Neural cell (in vitro differentiated cells): ENCODE measurements at regions not wholly inside any gene's neighbourhood (a gene's known extent, or its start where the extent isn't known, plus 50 kb on each side); places are given as distances from the start of the nearest gene placed in this dataset.

ENCODE experiments used
- H2AFZ ChIP-seq: fragments of 200-600, 300-800 bp; sonication (generic), shearing (Covaris generic); 2 replicates; pipeline ENCODE4 v1.6.0; 2014; ENCODE audit warnings: low read depth, mild to moderate bottlenecking, antibody characterized with exemption, low read length, moderate library complexity
- H3F3A ChIP-seq: fragments of 200-600 bp; shearing (Covaris generic); 2 replicates; pipeline ENCODE4 v1.6.1; 2016; ENCODE audit warnings: mild to moderate bottlenecking, moderate library complexity, mixed read lengths, antibody characterized with exemption, low read length; ENCODE audit not compliant: insufficient read depth, poor library complexity, severe bottlenecking
- H3K27ac ChIP-seq: fragments of 200-600, 300-800 bp; sonication (generic), shearing (Covaris generic); 2 replicates; pipeline ENCODE4 v1.5.1; 2014; ENCODE audit warnings: mild to moderate bottlenecking, low read length, moderate library complexity
- H3K27me3 ChIP-seq: fragments of 300-800, 200-600 bp; sonication (generic), shearing (Covaris generic); 2 replicates; pipeline ENCODE4 v1.6.0; 2014; ENCODE audit warnings: mild to moderate bottlenecking, low read depth, low read length, moderate library complexity; ENCODE audit not compliant: insufficient read depth
- H3K36me3 ChIP-seq: fragments of 300-800, 200-600 bp; sonication (generic), shearing (Covaris generic); 2 replicates; pipeline ENCODE4 v1.5.1; 2014; ENCODE audit warnings: mild to moderate bottlenecking, antibody characterized with exemption, low read length, moderate library complexity; ENCODE audit not compliant: insufficient read depth
- H3K4me2 ChIP-seq: fragments of 300-800, 200-600 bp; sonication (generic), shearing (Covaris generic); 2 replicates; pipeline ENCODE4 v1.6.0; 2014; ENCODE audit warnings: mild to moderate bottlenecking, low read length
- H3K4me3 ChIP-seq: fragments of 300-800, 200-600 bp; sonication (generic), shearing (Covaris generic); 2 replicates; pipeline ENCODE4 v1.5.1; 2014; ENCODE audit warnings: mild to moderate bottlenecking, low read length, moderate library complexity
- H3K79me2 ChIP-seq: fragments of 200-600 bp; shearing (Covaris generic); replicated peaks from 2 replicates; pipeline ENCODE4 v1.6.0; 2014; ENCODE audit warnings: mild to moderate bottlenecking, low read length, moderate library complexity; ENCODE audit not compliant: insufficient read depth
- H3K9ac ChIP-seq: fragments of 300-800, 200-600 bp; sonication (generic), shearing (Covaris generic); 2 replicates; pipeline ENCODE4 v1.6.1; 2016; ENCODE audit warnings: mild to moderate bottlenecking, low read length, mixed read lengths
- H3K9me2 ChIP-seq: fragments of 200-600 bp; shearing (Covaris generic); 2 replicates; pipeline ENCODE4 v1.6.1; 2016; ENCODE audit warnings: mild to moderate bottlenecking, low read length, mixed read lengths; ENCODE audit not compliant: insufficient read depth
- H3K9me3 ChIP-seq: fragments of 200-600, 300-800 bp; sonication (generic), shearing (Covaris generic); 2 replicates; pipeline ENCODE4 v1.6.1; 2016; ENCODE audit warnings: mild to moderate bottlenecking, mixed run types, low read length, moderate library complexity, mixed read lengths
- H4K20me1 ChIP-seq: fragments of 200-600 bp; shearing (Covaris generic); 2 replicates; pipeline ENCODE4 v1.6.1; 2016; ENCODE audit warnings: mild to moderate bottlenecking, mixed run types; ENCODE audit not compliant: insufficient read depth
- EP300 ChIP-seq: fragments of 450-650 bp; conservative IDR thresholded peaks from 2 replicates; pipeline ENCODE4 v1.6.1; 2014; ENCODE audit warnings: antibody characterized with exemption, mild to moderate bottlenecking, moderate library complexity; ENCODE audit not compliant: poor library complexity, severe bottlenecking
- EZH2 ChIP-seq: fragments of 200-600, 300-800 bp; shearing (Covaris generic), sonication (generic); IDR thresholded peaks from 2 replicates; pipeline ENCODE4 v1.6.1; 2014; ENCODE audit warnings: antibody characterized with exemption, low read length, borderline replicate concordance, mild to moderate bottlenecking; ENCODE audit not compliant: insufficient read depth, poor library complexity, severe bottlenecking
- MXI1 ChIP-seq: fragments of 450-650 bp; conservative IDR thresholded peaks from 2 replicates; pipeline ENCODE4 v1.6.1; 2014; ENCODE audit warnings: antibody characterized with exemption, mild to moderate bottlenecking; ENCODE audit not compliant: poor library complexity, severe bottlenecking
- POLR2AphosphoS5 ChIP-seq: IDR thresholded peaks from 2 replicates; pipeline ENCODE4 v1.6.1; 2012
- RAD21 ChIP-seq: fragments of 450-650 bp; conservative IDR thresholded peaks from 2 replicates; pipeline ENCODE4 v1.6.1; 2014; ENCODE audit warnings: antibody characterized with exemption, mild to moderate bottlenecking, moderate library complexity
- REST ChIP-seq: IDR thresholded peaks from 2 replicates; pipeline ENCODE4 v1.6.1; 2012; ENCODE audit warnings: borderline replicate concordance
- SMC3 ChIP-seq: fragments of 450-650 bp; conservative IDR thresholded peaks from 2 replicates; pipeline ENCODE4 v1.6.1; 2014; ENCODE audit warnings: antibody characterized with exemption, mild to moderate bottlenecking, moderate library complexity; ENCODE audit not compliant: poor library complexity
- TAF1 ChIP-seq: IDR thresholded peaks from 2 replicates; pipeline ENCODE4 v1.6.1; 2012; ENCODE audit warnings: low read depth
- TF ChIP-seq, protein P1 (sequence below): fragments of 450-650 bp; IDR thresholded peaks from 2 replicates; pipeline ENCODE4 v1.5.1; 2014; ENCODE audit warnings: antibody characterized with exemption, mild to moderate bottlenecking, moderate library complexity; ENCODE audit not compliant: poor library complexity, severe bottlenecking

DNA sequence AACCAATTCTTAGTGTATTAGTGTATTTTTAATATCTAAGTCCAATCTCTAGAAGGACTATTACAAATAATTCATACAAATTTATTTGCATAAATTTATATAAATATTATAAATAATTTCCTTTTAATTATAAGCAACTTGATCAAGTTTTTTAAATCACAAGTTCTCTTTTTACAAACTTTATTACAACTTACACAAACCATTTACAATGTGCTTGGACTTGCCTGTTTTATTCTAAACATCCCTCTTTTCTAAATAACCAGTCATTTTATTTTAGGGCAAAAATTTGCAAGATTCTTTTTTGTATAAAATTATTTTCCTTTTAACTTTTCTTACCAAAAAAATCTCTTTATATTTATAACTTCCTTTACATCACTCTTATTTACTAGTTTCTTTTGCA is 83.5 kb upstream of the SYNCRIP start:
- H3K36me3 ChIP-seq = no peaks in the 10 kb centered on the region
- H3K27me3 ChIP-seq = no peaks in the 10 kb centered on the region
- no peaks in the 10 kb centered on the region for H3K79me2 ChIP-seq
- no peak overlapping the region for H3K9ac ChIP-seq
- H3K4me3 ChIP-seq = no peak overlapping the region
- H3K9me2 ChIP-seq = no peaks in the 10 kb centered on the region
- no peaks in the 10 kb centered on the region for H4K20me1 ChIP-seq
- no peak overlapping the region for H3K27ac ChIP-seq
- no peaks in the 10 kb centered on the region for H3K9me3 ChIP-seq
- TF ChIP-seq EP300 (no peak), RAD21 (no peak), SMC3 (no peak), MXI1 (no peak), TAF1 (no peak), POLR2AphosphoS5 (no peak), REST (no peak), EZH2 (no peak)
- TF ChIP-seq, protein P1, sequence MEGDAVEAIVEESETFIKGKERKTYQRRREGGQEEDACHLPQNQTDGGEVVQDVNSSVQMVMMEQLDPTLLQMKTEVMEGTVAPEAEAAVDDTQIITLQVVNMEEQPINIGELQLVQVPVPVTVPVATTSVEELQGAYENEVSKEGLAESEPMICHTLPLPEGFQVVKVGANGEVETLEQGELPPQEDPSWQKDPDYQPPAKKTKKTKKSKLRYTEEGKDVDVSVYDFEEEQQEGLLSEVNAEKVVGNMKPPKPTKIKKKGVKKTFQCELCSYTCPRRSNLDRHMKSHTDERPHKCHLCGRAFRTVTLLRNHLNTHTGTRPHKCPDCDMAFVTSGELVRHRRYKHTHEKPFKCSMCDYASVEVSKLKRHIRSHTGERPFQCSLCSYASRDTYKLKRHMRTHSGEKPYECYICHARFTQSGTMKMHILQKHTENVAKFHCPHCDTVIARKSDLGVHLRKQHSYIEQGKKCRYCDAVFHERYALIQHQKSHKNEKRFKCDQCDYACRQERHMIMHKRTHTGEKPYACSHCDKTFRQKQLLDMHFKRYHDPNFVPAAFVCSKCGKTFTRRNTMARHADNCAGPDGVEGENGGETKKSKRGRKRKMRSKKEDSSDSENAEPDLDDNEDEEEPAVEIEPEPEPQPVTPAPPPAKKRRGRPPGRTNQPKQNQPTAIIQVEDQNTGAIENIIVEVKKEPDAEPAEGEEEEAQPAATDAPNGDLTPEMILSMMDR = no peak
- H3F3A ChIP-seq = no peaks in the 10 kb centered on the region
- H3K4me2 ChIP-seq = no peak overlapping the region
- no peak overlapping the region for H2AFZ ChIP-seq

GRCh38 chr6:85715797-85716196 is 73.1 kb upstream of the SYNCRIP start:
- no peaks in the 10 kb centered on the region for H3K9me3 ChIP-seq
- no peaks in the 10 kb centered on the region for H3K36me3 ChIP-seq
- H4K20me1 ChIP-seq = no peaks in the 10 kb centered on the region
- TF ChIP-seq REST (no peak), EP300 (no peak), SMC3 (no peak), TAF1 (no peak)
- TF ChIP-seq, protein P1 = no peak
- H3K4me2 ChIP-seq = no peak overlapping the region
- no peak overlapping the region for H3K27ac ChIP-seq
- no peaks in the 10 kb centered on the region for H3K9me2 ChIP-seq
- no peaks in the 10 kb centered on the region for H3K79me2 ChIP-seq
- H3K4me3 ChIP-seq = no peak overlapping the region
- H3F3A ChIP-seq = no peaks in the 10 kb centered on the region
- no peak overlapping the region for H3K9ac ChIP-seq
- H3K27me3 ChIP-seq = no peaks in the 10 kb centered on the region
- no peak overlapping the region for H2AFZ ChIP-seq
